GM19035 (cell line): ENCODE measurements at regions not wholly inside any gene's neighbourhood (a gene's known extent, or its start where the extent isn't known, plus 50 kb on each side); places are given as distances from the start of the nearest gene placed in this dataset.
"Not testable (repeated sequence)": the region's sequence is repeated elsewhere in the genome, so short reads cannot be mapped to it uniquely, and the experiment has no call there.

Source experiments
- ATAC-seq: cut with Tn5 transposase; IDR thresholded peaks from one replicate; pipeline ENCODE4 v1.9.1; 2021; ENCODE audit not compliant: unreplicated experiment

DNA sequence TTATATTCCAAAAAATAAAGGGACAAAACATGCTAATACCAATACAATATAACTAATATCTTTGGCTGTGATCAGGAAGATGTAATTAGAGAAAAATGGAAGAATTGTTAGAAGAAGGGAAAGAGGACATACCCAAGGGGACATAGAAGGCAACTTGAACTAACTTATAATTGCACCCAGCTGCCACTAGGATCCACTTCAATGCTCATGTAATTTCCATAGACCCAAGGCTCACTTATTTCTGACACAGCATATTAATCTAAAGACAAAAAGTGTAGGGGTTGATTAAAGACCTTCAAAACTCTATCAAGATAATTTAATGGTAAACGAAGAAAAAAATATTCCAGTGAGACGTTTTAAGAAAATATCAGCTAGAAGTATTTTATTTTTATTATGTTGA, 396.0 kb upstream of the ADGRB3 start:
- ATAC-seq, result no peak

DNA sequence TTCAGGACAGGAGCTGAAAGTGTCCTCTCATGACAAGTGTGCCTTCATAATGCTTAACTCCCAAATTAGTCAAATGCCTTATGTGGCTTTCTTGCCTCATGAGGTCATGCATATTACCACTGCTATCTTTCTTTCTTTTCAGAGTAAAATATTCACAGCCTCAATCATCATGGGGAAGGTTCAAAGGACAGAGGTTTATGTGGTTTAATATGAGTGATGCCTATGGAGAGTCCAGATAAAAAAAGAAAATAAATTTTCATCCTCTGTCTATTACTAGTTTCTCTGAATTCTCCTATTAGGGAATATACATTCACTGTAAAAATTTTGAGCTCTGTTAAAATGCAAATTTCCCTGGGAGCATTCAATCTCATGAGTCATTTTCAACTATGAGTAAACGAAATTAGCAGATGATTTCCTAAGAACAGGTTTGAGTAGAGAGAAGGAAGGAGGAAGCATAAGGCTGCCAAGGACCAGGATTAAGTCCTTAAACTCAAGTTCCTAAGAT, 396.9 kb upstream of the ADGRB3 start:
- peak; percentile 42 for ATAC-seq

DNA sequence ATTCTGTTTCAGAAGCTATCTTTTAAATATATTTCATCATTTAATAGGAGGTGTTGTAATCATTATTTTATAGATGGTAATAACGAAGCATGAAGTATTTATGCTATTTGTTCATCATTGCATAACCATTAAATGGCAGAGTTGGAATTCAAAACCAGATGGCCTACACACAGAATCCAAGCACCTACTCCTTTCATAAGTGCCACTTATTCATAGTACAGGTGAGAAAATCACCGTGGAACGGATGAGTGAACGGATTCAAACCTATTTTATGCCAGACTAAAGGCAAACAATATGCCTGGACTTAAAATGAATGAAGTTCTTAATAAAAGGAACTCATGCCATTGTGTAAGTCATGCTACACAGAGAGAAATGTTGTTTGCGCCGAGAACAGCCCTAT, 397.9 kb upstream of the ADGRB3 start:
- no peak for ATAC-seq

DNA sequence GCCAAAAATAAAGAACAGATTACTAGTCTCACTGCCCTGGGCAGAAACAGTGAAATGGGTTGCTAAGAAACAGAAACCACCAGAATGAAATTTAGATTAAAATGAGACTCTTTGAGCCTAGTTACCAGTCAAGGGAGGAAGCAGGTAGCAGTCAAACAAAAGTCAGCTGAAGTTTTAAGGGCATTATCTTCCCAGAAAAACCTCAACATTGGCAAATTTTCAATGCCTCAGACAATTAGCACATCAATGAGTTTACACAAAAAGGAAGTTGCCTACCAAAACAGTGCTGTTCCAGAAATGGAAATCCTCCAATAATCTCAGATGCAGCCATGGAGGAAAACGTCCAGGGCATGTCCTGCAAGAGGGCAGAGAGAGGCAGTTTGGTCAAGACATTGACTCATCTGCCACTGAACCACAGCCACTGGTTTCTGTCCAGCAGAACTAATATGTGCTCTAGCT, 399.7 kb upstream of the ADGRB3 start:
- no peak for ATAC-seq

DNA sequence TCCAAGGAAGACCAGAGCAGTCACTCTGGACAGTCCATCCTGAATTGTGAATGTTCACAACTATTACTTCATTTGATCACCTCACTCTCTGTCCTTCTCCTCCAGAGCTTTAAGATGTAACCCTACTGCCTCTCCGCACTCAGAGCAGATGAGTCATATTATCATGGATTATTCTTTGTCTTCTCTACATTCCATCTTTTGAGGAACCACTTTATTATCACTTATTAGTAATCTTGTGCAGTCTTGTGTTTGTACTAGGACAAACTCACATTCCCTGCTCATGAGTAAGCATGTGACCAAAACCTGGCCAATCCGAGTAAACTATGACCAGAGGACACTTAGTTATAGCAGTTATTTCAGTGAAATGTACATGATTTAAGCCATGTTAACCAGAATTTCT, 401.5 kb upstream of the ADGRB3 start:
- ATAC-seq, result no peak

DNA sequence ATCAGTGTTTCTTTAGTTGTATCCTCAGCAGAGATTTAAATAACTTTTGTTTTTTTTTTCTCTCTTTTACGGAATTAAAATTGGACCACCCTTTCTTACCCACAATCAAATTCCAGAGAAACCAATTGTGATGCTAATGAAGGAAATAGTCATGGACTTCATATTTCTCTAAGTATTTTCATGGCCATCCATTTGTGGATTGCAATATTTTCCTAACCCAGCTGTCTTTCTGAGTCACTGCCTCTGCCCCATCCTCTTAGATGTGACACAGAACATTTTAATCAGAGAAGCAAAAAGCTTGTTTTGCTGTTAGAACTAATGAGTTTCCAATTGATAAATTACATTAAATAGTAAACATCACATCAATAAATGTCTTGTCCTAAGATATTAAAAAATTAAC, 405.5 kb upstream of the ADGRB3 start:
- ATAC-seq, result no peak

DNA sequence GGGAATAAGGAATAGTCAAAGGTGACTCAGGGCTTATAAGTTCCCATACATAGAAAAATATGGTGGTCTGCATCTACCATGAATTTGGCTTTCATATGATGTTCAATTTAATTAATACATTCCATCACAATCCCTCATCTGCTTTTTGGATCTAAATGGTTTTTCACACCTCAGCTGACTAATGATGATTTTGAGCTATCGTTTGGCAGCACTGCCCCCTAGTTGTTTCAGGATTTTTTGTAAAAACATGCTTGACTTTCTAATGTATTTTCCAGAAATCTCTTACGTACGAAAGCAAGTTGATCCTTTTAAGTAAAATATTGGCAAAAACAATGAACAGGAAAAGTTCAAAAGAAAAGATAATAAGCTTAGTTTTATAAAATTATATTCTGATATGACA, 408.6 kb upstream of the ADGRB3 start:
- no peak for ATAC-seq

DNA sequence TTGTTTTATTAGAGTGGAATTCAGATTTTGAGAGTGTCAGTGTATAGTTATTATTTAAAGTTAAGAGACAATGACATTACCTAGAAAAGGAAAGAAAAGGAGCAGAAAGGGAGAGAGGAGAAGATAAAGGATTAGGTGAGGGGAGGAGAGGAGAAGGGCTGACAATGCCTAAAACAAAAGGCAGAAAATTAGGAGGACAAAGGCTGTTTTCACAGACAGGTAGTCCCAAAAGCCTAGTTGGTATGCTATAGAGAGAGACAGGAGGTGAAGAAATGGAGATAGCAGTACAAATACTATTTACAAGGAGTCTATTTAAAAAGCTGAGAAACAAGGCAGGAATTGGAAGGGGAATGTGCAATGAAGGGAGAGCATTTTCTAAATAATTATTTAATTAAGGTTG, 409.4 kb upstream of the ADGRB3 start:
- ATAC-seq, result no peak

DNA sequence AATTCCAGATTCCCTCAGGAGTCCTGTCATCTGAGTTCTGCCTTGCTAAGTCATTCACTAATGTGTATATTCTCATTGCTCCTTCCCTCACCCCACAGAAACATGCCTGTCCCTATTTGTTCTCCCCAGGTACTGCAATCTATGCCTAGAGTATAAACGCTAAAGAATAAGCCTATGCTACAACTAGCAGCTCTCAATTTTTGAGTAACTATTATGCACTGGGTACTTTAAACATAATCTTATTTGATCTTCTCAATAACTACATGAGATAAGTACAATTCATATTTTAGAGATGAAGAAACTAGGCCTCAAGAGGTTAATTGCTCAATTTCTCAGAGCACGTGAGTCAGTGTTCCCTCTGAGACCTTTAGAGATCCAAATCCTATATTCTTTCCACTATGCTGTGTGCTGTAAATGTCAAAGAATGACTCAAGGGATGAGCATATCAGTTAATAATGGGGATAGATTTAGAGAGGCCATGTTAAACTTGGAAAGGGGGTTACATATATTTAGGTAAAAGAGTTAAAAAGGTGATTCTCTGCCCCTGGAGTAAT, 423.8 kb upstream of the ADGRB3 start:
- ATAC-seq, result no peak

DNA sequence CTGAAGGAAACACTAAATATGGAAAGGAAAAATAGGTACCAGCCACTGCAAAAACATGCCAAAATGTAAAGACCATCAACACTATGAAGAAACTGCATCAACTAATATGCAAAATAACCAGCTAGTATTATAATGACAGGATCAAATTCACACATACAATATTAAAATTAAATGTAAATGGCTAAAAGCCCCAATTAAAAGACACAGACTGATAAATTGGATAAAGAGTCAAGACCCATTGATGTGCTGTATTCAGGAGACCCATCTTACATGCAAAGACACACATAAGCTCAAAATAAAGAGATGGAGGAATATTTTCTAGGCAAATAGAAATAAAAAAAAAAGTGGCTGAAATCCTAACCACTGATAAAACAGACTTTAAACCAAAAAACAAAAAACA, 427.5 kb upstream of the ADGRB3 start:
- not testable (repeated sequence) for ATAC-seq

DNA sequence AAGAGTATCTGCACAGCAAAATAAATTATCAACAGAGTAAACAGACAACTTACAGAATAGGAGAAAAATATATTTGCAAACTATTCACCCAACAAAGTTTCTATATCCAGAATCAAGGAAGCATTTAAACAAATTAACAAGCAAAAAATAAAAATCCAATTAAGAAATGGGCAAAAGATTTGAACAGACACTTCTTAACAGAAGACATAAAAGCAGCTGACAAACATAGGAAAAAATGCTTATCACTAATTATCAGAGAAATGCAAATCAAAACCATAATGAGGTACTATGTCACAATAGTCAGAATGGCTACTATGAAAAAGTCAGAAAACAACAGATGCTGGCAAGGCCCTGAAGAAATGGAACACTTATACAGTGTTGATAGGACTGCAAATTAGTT, 434.2 kb upstream of the ADGRB3 start:
- ATAC-seq, result no peak

DNA sequence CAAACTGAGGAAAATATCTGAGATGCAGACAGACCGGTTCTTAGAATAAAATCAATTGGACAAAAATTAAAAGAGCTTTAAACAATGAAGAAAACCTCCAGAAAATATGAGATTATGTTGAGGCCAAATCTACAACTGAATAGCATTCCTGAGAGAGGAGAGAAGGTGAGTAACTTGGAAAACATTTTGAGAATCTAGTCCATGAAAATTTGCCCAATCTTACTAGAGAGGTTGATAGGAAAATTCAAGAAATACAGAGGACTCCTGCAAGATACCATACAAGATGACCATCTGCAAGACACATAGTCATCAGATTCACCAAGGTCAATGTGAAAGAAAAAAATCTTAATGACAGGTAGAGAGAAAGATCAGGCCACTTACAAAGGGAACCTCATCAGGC, 437.7 kb upstream of the ADGRB3 start:
- ATAC-seq, result no peak

DNA sequence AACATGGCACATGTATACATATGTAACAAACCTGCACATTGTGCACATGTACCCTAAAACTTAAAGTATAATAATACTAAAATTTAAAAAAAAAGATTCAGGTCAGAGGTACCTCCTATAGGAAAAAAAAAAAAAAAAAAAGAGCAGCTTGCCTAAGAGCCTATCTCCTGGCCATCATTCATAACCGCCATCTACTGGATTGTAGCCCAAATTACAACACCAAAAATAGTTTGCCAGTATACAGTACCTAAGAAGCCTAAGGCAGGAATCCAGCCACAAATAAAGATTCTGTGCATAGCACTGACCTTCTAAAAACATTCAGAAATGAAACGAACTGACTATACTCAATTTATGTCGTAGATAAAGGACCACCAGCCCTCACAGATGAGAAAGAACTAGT, 438.4 kb upstream of the ADGRB3 start:
- ATAC-seq, result peak; percentile 67

DNA sequence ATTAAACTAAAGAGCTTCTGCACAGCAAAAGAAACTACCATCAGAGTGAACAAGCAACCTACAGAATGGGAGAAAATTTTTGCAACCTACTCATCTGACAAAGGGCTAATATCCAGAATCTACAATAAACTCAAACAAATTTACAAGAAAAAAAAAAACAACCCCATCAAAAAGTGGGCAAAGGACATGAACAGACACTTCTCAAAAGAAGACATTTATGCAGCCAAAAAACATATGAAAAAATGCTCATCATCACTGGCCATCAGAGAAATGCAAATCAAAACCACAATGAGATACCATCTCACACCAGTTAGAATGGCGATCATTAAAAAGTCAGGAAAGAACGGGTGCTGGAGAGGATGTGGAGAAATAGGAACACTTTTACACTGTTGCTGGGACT, 439.3 kb upstream of the ADGRB3 start:
- not testable (repeated sequence) for ATAC-seq

DNA sequence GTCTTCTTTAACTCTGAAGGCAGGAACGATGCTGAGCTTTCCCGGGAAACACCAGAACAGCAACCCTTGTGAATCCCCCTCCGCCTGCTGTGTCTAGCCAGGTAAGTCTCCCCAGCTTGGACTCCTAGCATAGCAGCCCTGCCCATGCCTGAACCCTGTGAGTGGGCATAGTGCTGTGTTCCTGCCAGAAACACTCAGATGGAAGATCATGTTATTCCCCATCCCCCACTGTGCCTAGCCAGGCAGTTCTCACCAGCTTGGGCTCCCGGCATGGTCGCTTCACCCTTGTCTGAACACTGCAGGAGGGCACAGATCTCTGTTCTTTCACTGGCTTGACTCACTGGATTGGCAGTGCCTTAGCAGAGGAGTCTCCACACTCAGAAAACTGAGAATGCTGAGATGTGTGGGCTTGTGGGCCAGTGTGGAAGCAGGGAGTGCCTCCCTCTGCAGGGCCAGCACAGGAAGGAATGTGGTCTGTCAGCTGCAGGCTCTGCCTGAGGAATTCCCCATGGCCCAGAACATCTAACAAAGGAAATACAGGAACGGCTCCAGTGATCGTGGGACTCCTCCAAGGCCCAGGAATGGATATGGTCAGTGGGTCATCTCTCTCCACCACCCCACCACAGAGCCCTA, 440.1 kb upstream of the ADGRB3 start:
- ATAC-seq, result no peak

DNA sequence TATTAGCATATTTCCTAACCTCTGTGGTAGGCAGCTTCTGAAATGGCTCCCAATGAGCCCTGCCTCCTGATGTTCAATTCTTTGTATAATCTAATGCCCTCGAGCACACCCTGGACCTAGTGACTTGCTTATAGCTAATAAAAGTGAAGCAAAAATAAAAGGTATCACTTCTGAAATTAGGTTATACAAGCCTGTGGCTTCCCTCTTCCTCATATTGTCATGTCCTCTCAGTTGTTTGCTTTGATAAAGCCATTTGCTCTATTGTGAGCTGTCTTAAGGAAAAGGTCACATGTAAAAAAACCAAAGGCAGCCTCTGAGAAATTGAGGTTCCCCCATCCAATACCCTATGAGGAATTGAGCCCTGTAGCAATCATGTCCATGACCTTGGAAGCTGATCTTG, 442.1 kb upstream of the ADGRB3 start:
- no peak for ATAC-seq

DNA sequence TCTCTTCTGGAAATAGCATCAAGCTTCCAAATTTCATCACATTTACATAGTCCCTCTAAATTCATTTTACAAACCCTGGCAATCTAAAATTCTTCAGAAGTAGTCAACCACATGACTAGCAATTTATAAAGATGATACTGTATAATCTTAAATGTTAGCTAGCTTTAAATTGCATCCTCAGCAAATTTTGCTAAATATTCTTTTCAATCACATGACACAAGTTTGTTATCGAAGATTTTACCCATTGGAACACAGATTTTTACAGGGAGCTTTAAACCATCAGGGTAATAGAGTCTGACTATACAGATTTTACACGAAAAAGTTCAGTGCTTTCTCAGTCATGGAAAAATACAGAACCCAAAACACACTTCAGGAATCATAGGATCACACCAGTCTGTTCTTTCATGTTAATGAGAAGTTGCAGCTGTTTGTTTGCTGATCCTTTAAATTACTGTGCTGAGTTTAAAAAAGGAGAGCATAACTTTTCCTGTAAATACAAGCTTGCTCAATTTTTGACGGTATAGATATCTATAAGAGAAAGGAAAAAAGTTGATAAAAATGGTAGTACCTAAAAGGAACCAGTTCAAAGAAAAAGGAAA, 445.8 kb upstream of the ADGRB3 start:
- ATAC-seq, result no peak

DNA sequence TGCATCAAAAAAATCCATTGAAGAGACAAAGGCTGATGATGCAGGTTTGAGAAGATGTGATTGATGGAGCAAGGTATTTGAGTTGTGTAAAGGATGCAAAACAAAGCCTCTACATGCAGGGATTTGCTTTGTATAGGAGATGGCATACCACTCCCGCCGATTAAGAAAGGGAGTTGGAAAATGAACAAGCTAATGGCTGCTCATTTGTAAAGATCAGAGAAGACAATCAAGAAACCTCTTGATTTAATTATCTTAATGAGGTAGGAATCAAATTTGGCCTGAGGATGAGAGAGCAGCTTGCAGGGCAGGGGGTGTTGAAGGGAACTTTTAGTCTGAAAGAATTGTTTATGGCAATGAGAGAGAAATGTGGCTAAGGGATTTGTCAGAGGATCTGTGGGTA, 448.2 kb upstream of the ADGRB3 start:
- no peak for ATAC-seq

DNA sequence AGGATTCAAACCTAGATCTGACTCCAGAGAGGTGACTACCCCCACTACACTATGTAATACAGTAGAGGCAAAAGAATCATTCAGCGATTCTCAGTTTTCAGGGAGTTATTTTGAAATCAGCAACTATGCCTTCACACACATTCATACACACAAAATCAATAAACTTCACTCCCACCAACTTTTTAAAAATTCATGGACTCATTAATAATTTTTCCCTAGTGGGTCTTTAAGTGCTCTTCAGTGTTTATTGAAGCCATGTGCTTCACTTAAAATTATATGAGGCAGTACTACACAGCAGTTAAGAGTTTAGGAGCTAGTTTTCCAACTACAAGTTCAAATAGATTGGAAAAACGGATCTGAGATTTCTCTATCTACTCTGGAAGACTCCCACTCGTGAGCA, 452.7 kb upstream of the ADGRB3 start:
- no peak for ATAC-seq

DNA sequence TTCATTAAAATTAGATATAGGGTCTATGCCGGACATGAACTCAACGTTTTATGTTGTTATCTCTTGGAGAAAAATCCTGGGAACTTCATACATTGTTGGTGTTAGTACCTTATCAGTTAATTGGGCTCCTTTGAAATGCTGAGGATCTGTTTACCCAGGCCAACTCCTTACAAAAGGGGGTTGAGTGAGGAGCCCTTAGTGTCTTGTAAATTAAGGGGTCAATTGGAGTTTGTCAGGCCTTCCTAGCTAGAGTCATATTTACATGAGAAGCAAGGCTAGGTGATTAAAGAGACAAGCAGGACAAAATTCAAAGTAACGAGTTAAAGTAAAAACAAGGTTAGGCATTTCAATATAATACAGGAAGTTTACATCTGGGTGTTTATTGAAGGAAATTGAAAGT, 454.1 kb upstream of the ADGRB3 start:
- not testable (repeated sequence) for ATAC-seq

DNA sequence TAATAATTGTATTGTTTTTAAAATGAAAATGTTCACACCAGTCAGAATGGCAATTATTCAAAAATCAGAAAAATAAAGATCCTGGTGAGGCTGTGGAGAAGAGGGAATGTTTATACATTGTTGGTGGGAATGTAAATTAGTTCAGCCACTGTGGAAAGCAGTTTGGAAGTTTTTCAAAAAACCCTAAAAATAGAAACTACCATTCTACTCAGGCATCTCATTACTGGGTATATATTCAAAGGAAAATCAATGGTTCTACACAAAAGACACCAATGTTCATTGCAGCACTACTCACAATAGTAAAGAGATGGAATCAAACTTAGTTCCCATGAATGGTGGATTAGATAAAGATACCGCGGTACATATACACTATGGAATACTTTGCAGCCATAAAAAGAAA, 461.5 kb upstream of the ADGRB3 start:
- ATAC-seq, result no peak

DNA sequence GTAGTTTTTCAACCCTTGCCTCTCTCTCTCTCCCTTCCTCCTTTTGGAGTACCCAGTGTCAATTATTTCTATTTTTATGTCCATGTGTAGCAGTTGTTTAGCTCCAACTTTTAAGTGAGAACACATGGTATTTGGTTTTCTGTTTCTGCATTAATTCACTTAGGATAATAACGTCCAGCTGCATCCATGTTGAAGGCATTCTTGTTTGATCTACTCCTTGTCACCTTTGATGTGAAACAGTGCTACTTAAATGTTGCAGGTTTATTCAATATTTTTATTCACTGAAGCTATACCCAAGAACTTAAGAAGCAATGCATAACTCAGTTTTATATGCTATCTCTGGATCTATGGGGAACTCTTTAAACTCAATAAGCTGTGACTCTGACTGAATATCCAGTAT, 465.2 kb upstream of the ADGRB3 start:
- ATAC-seq, result no peak

DNA sequence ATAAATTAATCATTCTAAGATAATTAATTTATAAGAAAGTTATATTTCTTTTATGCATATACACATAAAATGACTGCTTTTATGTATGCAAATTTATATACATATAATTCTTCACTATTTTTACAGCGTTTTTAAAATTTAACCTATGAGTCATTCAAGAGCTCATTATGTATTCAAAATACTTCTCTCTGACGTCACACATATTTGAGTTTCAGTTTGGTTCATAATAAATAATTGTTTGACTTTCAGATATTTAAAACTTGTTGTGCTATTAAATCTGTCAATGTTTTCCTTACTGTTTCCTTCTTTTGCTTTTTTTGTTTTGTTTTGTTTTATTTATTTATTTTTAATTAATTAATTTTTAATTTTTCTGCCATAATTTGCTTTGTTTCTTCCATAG, 467.5 kb upstream of the ADGRB3 start:
- no peak for ATAC-seq
